ENCODE measurements at regions not wholly inside any gene's neighbourhood (a gene's known extent, or its start where the extent isn't known, plus 50 kb on each side); places are given as distances from the start of the nearest gene placed in this dataset.

GRCh38 chr20:57943291-57943690, 233.5 kb upstream of the PMEPA1 start (continued):
- no peak for TF ChIP-seq REST (IDR thresholded peaks at IDR 0.05; ENCODE audit: unreplicated experiment)

GRCh38 chr20:57941604-57942381, 232.0 kb upstream of the PMEPA1 start:
- peaks cover 10% of the 10 kb centered on the region for H3K27me3 Mint-ChIP-seq (ENCODE audit: insufficient read depth, low read depth, poor library complexity)
- TF ChIP-seq CREB1 (CRISPR knock-in tag; IDR thresholded peaks at IDR 0.05; ENCODE audit: low read depth) (no peak), EZH2phosphoT487 (IDR thresholded peaks at IDR 0.05; ENCODE audit: unreplicated experiment) (no peak), NANOG (IDR thresholded peaks at IDR 0.05; ENCODE audit: borderline replicate concordance) (no peak), ETS1 (IDR thresholded peaks at IDR 0.05) (no peak)
- no peaks in the 10 kb centered on the region; the same call in 2 of the 3 replicates for H3K9me3 Mint-ChIP-seq
- H3K4me2 ChIP-seq, result no peak overlapping the region
- H2AFZ ChIP-seq, result peak overlapping the region; percentile 47; the same call in 1 of the 2 replicates
- H3K27ac ChIP-seq (ENCODE audit: low read depth), result no peak overlapping the region
- H3K36me3 Mint-ChIP-seq (ENCODE audit: low read depth), result no peaks in the 10 kb centered on the region
- no peaks in the 10 kb centered on the region for H3K79me2 ChIP-seq (replicated peaks; ENCODE audit: insufficient read depth)
- H3K4me3 ChIP-seq, result no peak overlapping the region
- no peak overlapping the region for H3K4me3 Mint-ChIP-seq
- no peaks in the 10 kb centered on the region for H3K27me3 ChIP-seq (ENCODE audit: insufficient read depth)
- H3K4me1 ChIP-seq (ENCODE audit: insufficient read depth), result peaks cover 7% of the 10 kb centered on the region; the same call in 1 of the 2 replicates
- H3F3A ChIP-seq (replicated peaks; ENCODE audit: low read depth), result no peaks in the 10 kb centered on the region
- H3K36me3 ChIP-seq (ENCODE audit: insufficient read depth), result 0 out of 2 replicates have a peak, but pooled peaks cover under 1% of the 10 kb centered on the region
- DNase-seq (ENCODE audit: low spot score) (no peak), ATAC-seq (peak; percentile 26; the same call in 2 of the 3 replicates)
- no peaks in the 10 kb centered on the region for H3K9me2 ChIP-seq (ENCODE audit: insufficient read depth)
- no peak overlapping the region for H3K27ac Mint-ChIP-seq
- H3K4me1 Mint-ChIP-seq, result peaks cover 18% of the 10 kb centered on the region
- no peaks in the 10 kb centered on the region for H4K20me1 ChIP-seq (replicated peaks; ENCODE audit: insufficient read depth)

- ATAC-seq, result no peak
- no peak for TF ChIP-seq ZNF331 (CRISPR knock-in tag; IDR thresholded peaks at IDR 0.05; ENCODE audit: low read depth)
- TF ChIP-seq ZNF462 (CRISPR knock-in tag; IDR thresholded peaks at IDR 0.05), result no peak
Observed at GRCh38 chr20:57940868-57941522, 231.2 kb upstream of the PMEPA1 start.

More at GRCh38 chr20:57940868-57941522, 231.2 kb upstream of the PMEPA1 start:
- Histone ChIP-seq H3F3A (replicated peaks; ENCODE audit: low read depth) (no peaks in the 10 kb centered on the region), H3K4me2 (no peak overlapping the region), H3K4me1 (ENCODE audit: insufficient read depth) (peaks cover 7% of the 10 kb centered on the region; the same call in 1 of the 2 replicates), H4K20me1 (replicated peaks; ENCODE audit: insufficient read depth) (no peaks in the 10 kb centered on the region), H2AFZ (no peak overlapping the region), H3K27ac (ENCODE audit: low read depth) (no peak overlapping the region), H3K79me2 (replicated peaks; ENCODE audit: insufficient read depth) (no peaks in the 10 kb centered on the region), H3K27me3 (ENCODE audit: insufficient read depth) (no peaks in the 10 kb centered on the region), H3K4me3 (no peak overlapping the region), H3K36me3 (ENCODE audit: insufficient read depth) (0 out of 2 replicates have a peak, but pooled peaks cover 3% of the 10 kb centered on the region), H3K9me2 (ENCODE audit: insufficient read depth) (no peaks in the 10 kb centered on the region)
- Mint-ChIP-seq H3K4me1 (peaks cover 18% of the 10 kb centered on the region), H3K4me3 (no peak overlapping the region), H3K27ac (no peak overlapping the region), H3K36me3 (ENCODE audit: low read depth) (no peaks in the 10 kb centered on the region), H3K27me3 (ENCODE audit: insufficient read depth, low read depth, poor library complexity) (peaks cover 10% of the 10 kb centered on the region), H3K9me3 (peaks cover 3% of the 10 kb centered on the region; the same call in 2 of the 3 replicates)
- no peak for DNase-seq (ENCODE audit: low spot score)
